Lower leg skin (tissue), 3 donors: ENCODE measurements at regions not wholly inside any gene's neighbourhood (a gene's known extent, or its start where the extent isn't known, plus 50 kb on each side); places are given as distances from the start of the nearest gene placed in this dataset.

Experiments used
- CTCF ChIP-seq, 3 donors: fragments of 450-650 bp; IDR thresholded peaks; one replicate each; pipeline ENCODE4 v1.5.1; 2016; ENCODE audit warnings: antibody characterized with exemption in 3 of 3, mild to moderate bottlenecking in 3 of 3, moderate library complexity in 2 of 3
- POLR2A ChIP-seq, 2 donors: fragments of 450-650 bp; IDR thresholded peaks; one replicate each; pipeline ENCODE4 v1.6.1; 2016 to 2017; ENCODE audit warnings: antibody characterized with exemption in 2 of 2, mild to moderate bottlenecking in 1 of 2, moderate library complexity in 1 of 2

- TF ChIP-seq CTCF (IDR thresholded peaks at IDR 0.05) (no peak), POLR2A (IDR thresholded peaks at IDR 0.05) (no peak)
Observed at GRCh38 chr13:90107661-90108060, 1239.8 kb upstream of the MIR17HG start.
